ENCODE measurements at regions not wholly inside any gene's neighbourhood (a gene's known extent, or its start where the extent isn't known, plus 50 kb on each side); places are given as distances from the start of the nearest gene placed in this dataset.

DNA sequence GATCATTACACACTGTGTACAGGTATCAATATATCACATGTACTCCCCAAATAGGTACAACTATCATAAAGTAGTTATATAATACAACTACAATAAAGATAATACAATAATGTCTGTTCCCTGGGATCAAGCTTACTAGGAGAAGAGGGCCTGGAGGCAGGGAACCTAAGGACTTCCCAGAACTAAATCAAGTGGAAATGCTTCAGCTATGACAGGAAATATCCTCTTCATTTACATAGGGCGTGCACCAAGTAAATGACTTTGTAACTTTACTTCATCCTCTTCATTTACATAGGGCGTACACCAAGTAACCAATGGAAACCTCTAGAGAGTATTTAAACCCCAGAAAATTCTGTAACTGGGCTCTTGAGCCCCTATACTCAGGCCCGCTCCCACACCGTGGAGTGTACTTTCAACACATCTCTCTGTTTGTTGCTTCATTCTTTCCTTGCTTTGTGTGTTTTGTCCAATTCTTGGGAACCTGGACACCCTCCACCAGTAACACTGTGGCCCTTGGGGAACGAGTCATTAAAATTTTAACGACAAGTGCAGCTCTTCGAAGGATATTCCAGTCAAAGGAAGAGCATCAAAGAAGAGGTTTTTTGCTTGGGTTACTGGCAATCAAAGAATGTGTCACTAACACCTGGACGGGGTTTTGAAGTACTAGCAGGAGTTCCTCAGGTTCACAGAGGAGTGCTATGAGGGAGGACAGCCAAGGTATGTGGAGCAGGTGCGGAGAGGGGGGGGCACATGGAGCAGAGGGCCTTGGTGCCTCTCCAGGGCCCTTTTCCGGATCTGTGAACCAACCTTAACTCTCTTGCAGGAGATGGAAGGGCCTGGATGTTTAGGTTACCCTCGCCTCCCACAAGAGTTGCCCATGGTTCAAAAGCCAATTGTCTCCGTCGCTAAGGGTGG is 106.6 kb upstream of the DAP start:
- H3K4me3 ChIP-seq (ENCODE audit: control insufficient read depth, low read depth, low read length), result no peak overlapping the region
- no peak for DNase-seq (ENCODE audit: low read depth)

DNA sequence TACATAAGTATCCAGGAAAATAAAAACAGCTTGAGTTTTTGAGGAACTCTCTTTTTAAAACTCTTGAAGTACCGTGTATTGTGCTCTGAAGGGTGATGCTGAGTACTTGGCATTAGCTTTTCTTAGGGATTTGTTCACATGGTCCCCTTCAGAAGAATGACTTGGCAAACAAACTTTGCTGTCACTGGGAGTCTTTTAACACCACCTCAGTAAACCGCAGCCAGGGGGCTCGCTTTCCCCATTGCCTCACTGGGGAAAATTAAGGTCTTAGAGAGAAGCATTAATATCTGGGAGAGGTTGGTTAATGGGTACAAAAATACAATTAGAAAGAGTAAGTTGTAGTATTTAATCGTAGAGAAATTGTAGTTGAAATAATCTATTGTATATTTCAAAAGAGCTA is 105.9 kb upstream of the DAP start:
- TF ChIP-seq, protein P1, sequence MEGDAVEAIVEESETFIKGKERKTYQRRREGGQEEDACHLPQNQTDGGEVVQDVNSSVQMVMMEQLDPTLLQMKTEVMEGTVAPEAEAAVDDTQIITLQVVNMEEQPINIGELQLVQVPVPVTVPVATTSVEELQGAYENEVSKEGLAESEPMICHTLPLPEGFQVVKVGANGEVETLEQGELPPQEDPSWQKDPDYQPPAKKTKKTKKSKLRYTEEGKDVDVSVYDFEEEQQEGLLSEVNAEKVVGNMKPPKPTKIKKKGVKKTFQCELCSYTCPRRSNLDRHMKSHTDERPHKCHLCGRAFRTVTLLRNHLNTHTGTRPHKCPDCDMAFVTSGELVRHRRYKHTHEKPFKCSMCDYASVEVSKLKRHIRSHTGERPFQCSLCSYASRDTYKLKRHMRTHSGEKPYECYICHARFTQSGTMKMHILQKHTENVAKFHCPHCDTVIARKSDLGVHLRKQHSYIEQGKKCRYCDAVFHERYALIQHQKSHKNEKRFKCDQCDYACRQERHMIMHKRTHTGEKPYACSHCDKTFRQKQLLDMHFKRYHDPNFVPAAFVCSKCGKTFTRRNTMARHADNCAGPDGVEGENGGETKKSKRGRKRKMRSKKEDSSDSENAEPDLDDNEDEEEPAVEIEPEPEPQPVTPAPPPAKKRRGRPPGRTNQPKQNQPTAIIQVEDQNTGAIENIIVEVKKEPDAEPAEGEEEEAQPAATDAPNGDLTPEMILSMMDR (IDR thresholded peaks at IDR 0.05; ENCODE audit: control insufficient read depth, insufficient read depth, low read depth, low read length, missing control alignments), result peak; percentile 13
- H3K4me3 ChIP-seq (ENCODE audit: control insufficient read depth, low read depth, low read length), result no peak overlapping the region
- no peak for DNase-seq (ENCODE audit: low read depth)

More for the DNA sequence above, 106.6 kb upstream of the DAP start:
- TF ChIP-seq, protein P1 (IDR thresholded peaks at IDR 0.05; ENCODE audit: control insufficient read depth, insufficient read depth, low read depth, low read length, missing control alignments), result no peak

DNA sequence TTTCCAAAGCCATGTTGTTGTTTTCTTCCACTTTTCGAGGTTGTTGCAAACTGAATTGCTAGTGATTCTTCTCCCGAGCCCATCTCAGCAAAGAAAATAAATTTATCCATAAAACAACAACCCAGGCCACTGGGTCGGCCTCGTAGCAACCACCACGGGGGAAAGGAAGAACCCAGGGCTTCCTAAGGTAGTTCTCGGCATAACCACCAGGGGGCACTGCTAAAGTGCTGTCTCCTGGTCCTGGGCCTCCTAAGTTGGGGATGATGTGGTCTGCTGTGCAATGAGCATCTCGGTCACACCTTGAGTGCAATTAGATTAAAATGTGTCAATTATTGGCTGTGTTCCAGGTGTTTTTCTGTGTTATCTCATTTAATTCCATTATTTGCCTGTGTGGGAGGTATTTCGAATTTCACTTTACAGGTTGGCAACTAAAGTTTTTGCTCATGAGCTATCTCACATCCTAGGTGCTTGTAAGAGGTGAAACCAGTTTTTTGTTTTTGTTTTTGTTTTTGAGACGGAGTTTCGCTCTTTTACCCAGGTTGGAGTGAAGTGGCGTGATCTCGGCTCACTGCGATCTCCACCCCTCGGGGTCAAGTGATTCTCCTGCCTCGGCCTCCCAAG is 102.8 kb upstream of the DAP start:
- H3K4me3 ChIP-seq (ENCODE audit: control insufficient read depth, low read depth, low read length), result no peak overlapping the region
- TF ChIP-seq, protein P1 (IDR thresholded peaks at IDR 0.05; ENCODE audit: control insufficient read depth, insufficient read depth, low read depth, low read length, missing control alignments), result peak; percentile 86
- DNase-seq (ENCODE audit: low read depth), result no peak

GRCh38 chr5:10862085-10862484 is 101.1 kb upstream of the DAP start:
- TF ChIP-seq, protein P1 (IDR thresholded peaks at IDR 0.05; ENCODE audit: control insufficient read depth, insufficient read depth, low read depth, low read length, missing control alignments), result no peak
- H3K4me3 ChIP-seq (ENCODE audit: control insufficient read depth, low read depth, low read length), result no peak overlapping the region
- no peak for DNase-seq (ENCODE audit: low read depth)

- DNase-seq (ENCODE audit: low read depth), result no peak
- TF ChIP-seq, protein P1 (IDR thresholded peaks at IDR 0.05; ENCODE audit: control insufficient read depth, insufficient read depth, low read depth, low read length, missing control alignments), result no peak
- H3K4me3 ChIP-seq (ENCODE audit: control insufficient read depth, low read depth, low read length), result no peak overlapping the region
These were observed 100.4 kb upstream of the DAP start for GRCh38 chr5:10861423-10861790.

- no peak overlapping the region for H3K4me3 ChIP-seq (ENCODE audit: control insufficient read depth, low read depth, low read length)
- DNase-seq (ENCODE audit: low read depth), result no peak
- TF ChIP-seq, protein P1 (IDR thresholded peaks at IDR 0.05; ENCODE audit: control insufficient read depth, insufficient read depth, low read depth, low read length, missing control alignments), result no peak
These were observed 99.8 kb upstream of the DAP start for GRCh38 chr5:10860645-10861422.
